Heart left ventricle (tissue), 13 donors: ENCODE measurements at regions not wholly inside any gene's neighbourhood (a gene's known extent, or its start where the extent isn't known, plus 50 kb on each side); places are given as distances from the start of the nearest gene placed in this dataset.

Experiments used
- POLR2A ChIP-seq, 2 donors: fragments of 450-650 bp; IDR thresholded peaks; one replicate each; pipeline ENCODE4 v1.6.1; 2017; ENCODE audit warnings: antibody characterized with exemption in 2 of 2, mild to moderate bottlenecking in 2 of 2, moderate library complexity in 2 of 2
- TF ChIP-seq, protein P1 (sequence below), 12 donors: fragments of 200-600 bp; sonication (generic) in 4 of 12; IDR thresholded peaks; one replicate each; pipeline versions ENCODE4 v1.5.0 to v1.8.0; 2018 to 2022; ENCODE audit warnings: antibody characterized with exemption in 12 of 12, mild to moderate bottlenecking in 5 of 12
- donor health status: ischemic (EF 13 %, LVEDD 7.1; RV severe dilation, severe dysfunction).
- donor health status: DM: no; HTN: yes; CAD: no.
- donor health status: DM: no; HTN: no; CAD: no.
- donor health status: ischemic (EF 25% LVEDD 6.9; RV normal size, moderate dysfunction).
- donor health status: ischemic (EF 25% LVEDD 5.7; RV mildly dilated, moderate dysfunction).
- donor health status: ischemic (EF 35%, LVEDD 5.7; RV mildly dilated, moderate dysfunction).
- donor health status: nonischemic (EF 11% LVEDD 7.7; RV severe dilation, severe dysfunction).
- donor health status: DM: yes; HTN: yes; CAD: no.
- donor health status: PGD.
- donor health status: ischemic (EF 29% LVEDD 5.4; RV normal size, mild dysfunction).
- donor health status: nonischemic (EF 23%, LVEDD 6.1; RV moderate dilation, normal function).

DNA sequence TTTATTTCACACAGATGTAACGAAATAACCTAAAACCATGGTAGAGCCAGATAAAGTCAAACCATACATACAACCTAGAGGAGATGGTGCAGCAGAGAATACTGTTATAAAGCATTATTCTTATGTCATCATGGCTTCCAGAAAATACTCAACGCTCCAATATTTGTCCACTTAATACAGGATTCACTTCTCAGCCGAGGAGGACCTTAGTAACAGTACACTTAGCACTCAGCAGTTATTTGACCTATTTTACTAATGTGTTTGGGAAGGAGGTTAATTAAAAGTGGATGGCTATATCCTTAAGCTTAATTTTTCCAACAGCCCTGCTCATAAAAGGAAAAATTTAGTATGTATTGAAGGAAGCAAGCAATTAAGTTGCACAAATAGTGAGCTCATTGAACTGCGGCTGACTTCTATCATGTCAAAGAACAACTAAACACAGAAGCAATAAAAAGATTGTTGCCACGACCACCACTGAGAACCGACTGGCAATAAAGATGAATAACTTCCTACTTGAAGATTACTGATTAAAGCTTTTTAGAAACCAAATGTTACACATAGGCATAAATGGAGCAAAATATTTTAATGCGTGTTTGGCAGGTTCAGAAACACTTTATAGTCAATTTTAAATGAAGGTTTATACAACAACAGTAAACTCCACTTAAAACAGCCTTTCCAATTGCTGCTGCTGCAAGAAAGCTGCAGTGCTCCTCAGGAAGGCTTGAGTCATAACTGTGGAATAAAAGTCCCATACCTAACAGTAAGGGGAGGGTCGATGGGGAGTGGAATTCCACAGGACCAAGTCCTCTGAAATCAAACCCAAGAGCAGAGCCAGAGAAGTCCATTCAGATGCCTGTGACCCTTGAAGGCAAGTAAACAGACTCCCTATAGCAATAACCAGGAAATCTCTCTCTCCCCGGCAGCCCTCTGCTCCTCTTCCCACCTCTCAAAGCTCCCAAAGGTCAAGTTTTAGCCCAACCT, 218.9 kb upstream of the CDKN3 start:
- TF ChIP-seq, protein P1, sequence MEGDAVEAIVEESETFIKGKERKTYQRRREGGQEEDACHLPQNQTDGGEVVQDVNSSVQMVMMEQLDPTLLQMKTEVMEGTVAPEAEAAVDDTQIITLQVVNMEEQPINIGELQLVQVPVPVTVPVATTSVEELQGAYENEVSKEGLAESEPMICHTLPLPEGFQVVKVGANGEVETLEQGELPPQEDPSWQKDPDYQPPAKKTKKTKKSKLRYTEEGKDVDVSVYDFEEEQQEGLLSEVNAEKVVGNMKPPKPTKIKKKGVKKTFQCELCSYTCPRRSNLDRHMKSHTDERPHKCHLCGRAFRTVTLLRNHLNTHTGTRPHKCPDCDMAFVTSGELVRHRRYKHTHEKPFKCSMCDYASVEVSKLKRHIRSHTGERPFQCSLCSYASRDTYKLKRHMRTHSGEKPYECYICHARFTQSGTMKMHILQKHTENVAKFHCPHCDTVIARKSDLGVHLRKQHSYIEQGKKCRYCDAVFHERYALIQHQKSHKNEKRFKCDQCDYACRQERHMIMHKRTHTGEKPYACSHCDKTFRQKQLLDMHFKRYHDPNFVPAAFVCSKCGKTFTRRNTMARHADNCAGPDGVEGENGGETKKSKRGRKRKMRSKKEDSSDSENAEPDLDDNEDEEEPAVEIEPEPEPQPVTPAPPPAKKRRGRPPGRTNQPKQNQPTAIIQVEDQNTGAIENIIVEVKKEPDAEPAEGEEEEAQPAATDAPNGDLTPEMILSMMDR (IDR thresholded peaks at IDR 0.05), result no peak
- TF ChIP-seq POLR2A (IDR thresholded peaks at IDR 0.05), result no peak
